ENCODE measurements at regions not wholly inside any gene's neighbourhood (a gene's known extent, or its start where the extent isn't known, plus 50 kb on each side); places are given as distances from the start of the nearest gene placed in this dataset.
A peak's percentile ranks its signal among the peaks of the same experiment; 100 is the strongest.

- no peak overlapping the region for H3K27ac ChIP-seq
- no peaks in the 10 kb centered on the region for H3K27me3 ChIP-seq (replicated peaks; ENCODE audit: insufficient read depth)
- TF ChIP-seq CTCF (IDR thresholded peaks at IDR 0.05): no peak
- H3K4me1 ChIP-seq (ENCODE audit: control insufficient read depth in 1 of 2, low read depth in 2 of 2): peaks cover 0 to 13% of the 10 kb centered on the region in 2 donors
- H3K9me3 ChIP-seq: no peaks in the 10 kb centered on the region
- H3K36me3 ChIP-seq: no peaks in the 10 kb centered on the region
- no peak for ATAC-seq (ENCODE audit: insufficient number of reproducible peaks, low FRiP score, low read depth)
- DNase-seq (ENCODE audit: low spot score): no peak
- H3K4me3 ChIP-seq: no peak overlapping the region
Measured at GRCh38 chr12:93157279-93157678, 220.4 kb upstream of the NUDT4 start.

- ATAC-seq (ENCODE audit: insufficient number of reproducible peaks, low FRiP score, low read depth) (no peak), DNase-seq (ENCODE audit: low spot score) (no peak)
- H3K4me3 ChIP-seq: no peak overlapping the region
- no peaks in the 10 kb centered on the region for H3K36me3 ChIP-seq
- no peak overlapping the region for H3K27ac ChIP-seq
- H3K27me3 ChIP-seq (replicated peaks; ENCODE audit: insufficient read depth): no peaks in the 10 kb centered on the region
- peaks cover 0 to 13% of the 10 kb centered on the region in 2 donors for H3K4me1 ChIP-seq (ENCODE audit: control insufficient read depth in 1 of 2, low read depth in 2 of 2)
- H3K9me3 ChIP-seq: no peaks in the 10 kb centered on the region
- TF ChIP-seq CTCF (IDR thresholded peaks at IDR 0.05): no peak
Measured at GRCh38 chr12:93158065-93158843, 219.5 kb upstream of the NUDT4 start.

- Histone ChIP-seq H3K4me3 (no peak overlapping the region), H3K36me3 (no peaks in the 10 kb centered on the region), H3K4me1 (ENCODE audit: control insufficient read depth in 1 of 2, low read depth in 2 of 2) (peaks cover 4 to 8% of the 10 kb centered on the region in 2 donors), H3K27ac (no peak overlapping the region), H3K9me3 (no peaks in the 10 kb centered on the region), H3K27me3 (replicated peaks; ENCODE audit: insufficient read depth) (no peaks in the 10 kb centered on the region)
- DNase-seq (ENCODE audit: low spot score): no peak
- TF ChIP-seq CTCF (IDR thresholded peaks at IDR 0.05): no peak
- ATAC-seq (ENCODE audit: insufficient number of reproducible peaks, low FRiP score, low read depth): peak; percentile 36
Measured at GRCh38 chr12:93163260-93164036, 214.3 kb upstream of the NUDT4 start.

- Histone ChIP-seq H3K27ac (no peak overlapping the region), H3K27me3 (replicated peaks; ENCODE audit: insufficient read depth) (no peaks in the 10 kb centered on the region), H3K4me1 (ENCODE audit: control insufficient read depth in 1 of 2, low read depth in 2 of 2) (peaks cover 4 to 8% of the 10 kb centered on the region in 2 donors), H3K9me3 (no peaks in the 10 kb centered on the region), H3K36me3 (no peaks in the 10 kb centered on the region), H3K4me3 (no peak overlapping the region)
- no peak for ATAC-seq (ENCODE audit: insufficient number of reproducible peaks, low FRiP score, low read depth)
- no peak for DNase-seq (ENCODE audit: low spot score)
- TF ChIP-seq CTCF (IDR thresholded peaks at IDR 0.05): no peak
Measured at GRCh38 chr12:93164103-93164880, 213.4 kb upstream of the NUDT4 start.
